GM23248 (cell line): ENCODE measurements at regions not wholly inside any gene's neighbourhood (a gene's known extent, or its start where the extent isn't known, plus 50 kb on each side); places are given as distances from the start of the nearest gene placed in this dataset.
"Not testable (repeated sequence)": the region's sequence is repeated elsewhere in the genome, so short reads cannot be mapped to it uniquely, and the experiment has no call there.

Experiments
- DNase-seq: peaks from one replicate; pipeline ENCODE4 v3.0.0-alpha.2; 2015
- H2AFZ ChIP-seq: fragments of 200-600 bp; sonication (generic); 2 replicates; pipeline ENCODE4 v1.6.1; 2016; ENCODE audit warnings: antibody characterized with exemption
- H3F3A ChIP-seq: fragments of 200-600 bp; sonication (generic); 2 replicates; pipeline ENCODE4 v1.6.1; 2016; ENCODE audit warnings: mild to moderate bottlenecking, antibody characterized with exemption, mixed run types; ENCODE audit not compliant: insufficient read depth
- H3K27ac ChIP-seq: fragments of 200-600 bp; sonication (generic); 2 replicates; pipeline ENCODE4 v1.5.1; 2016; ENCODE audit warnings: mild to moderate bottlenecking
- H3K27me3 ChIP-seq: fragments of 200-600 bp; sonication (generic); replicated peaks from 2 replicates; pipeline ENCODE4 v1.6.1; 2016; ENCODE audit warnings: mild to moderate bottlenecking; ENCODE audit not compliant: insufficient read depth
- H3K36me3 ChIP-seq: fragments of 200-600 bp; sonication (generic); 2 replicates; pipeline ENCODE4 v1.6.1; 2016; ENCODE audit warnings: low read depth, mild to moderate bottlenecking
- H3K4me1 ChIP-seq: fragments of 200-600 bp; sonication (generic); 2 replicates; pipeline ENCODE4 v1.6.1; 2016; ENCODE audit warnings: mild to moderate bottlenecking; ENCODE audit not compliant: insufficient read depth
- H3K4me2 ChIP-seq: fragments of 200-600 bp; sonication (generic); one replicate; pipeline ENCODE4 v1.6.1; 2016; ENCODE audit warnings: mild to moderate bottlenecking; ENCODE audit not compliant: unreplicated experiment
- H3K4me3 ChIP-seq: fragments of 200-600 bp; sonication (generic); 2 replicates; pipeline ENCODE4 v1.5.1; 2016; ENCODE audit warnings: mild to moderate bottlenecking
- H3K79me2 ChIP-seq: fragments of 200-600 bp; sonication (generic); 2 replicates; pipeline ENCODE4 v1.6.1; 2016; ENCODE audit warnings: mild to moderate bottlenecking; ENCODE audit not compliant: insufficient read depth
- H3K9ac ChIP-seq: fragments of 200-600 bp; sonication (generic); 2 replicates; pipeline ENCODE4 v1.6.1; 2016; ENCODE audit warnings: mild to moderate bottlenecking
- H3K9me2 ChIP-seq: fragments of 200-600 bp; sonication (generic); 2 replicates; pipeline ENCODE4 v1.6.1; 2016; ENCODE audit warnings: mixed run types, mild to moderate bottlenecking, moderate library complexity; ENCODE audit not compliant: insufficient read depth
- H3K9me3 ChIP-seq: fragments of 200-600 bp; sonication (generic); one replicate; pipeline ENCODE4 v1.6.1; 2017; ENCODE audit warnings: low read depth
- H4K20me1 ChIP-seq: fragments of 200-600 bp; sonication (generic); 2 replicates; pipeline ENCODE4 v1.6.0; 2016; ENCODE audit not compliant: insufficient read depth
- EZH2 ChIP-seq: fragments of 200-600 bp; sonication (generic); IDR thresholded peaks from 2 replicates; pipeline ENCODE4 v1.6.1; 2018; ENCODE audit warnings: antibody characterized with exemption, mild to moderate bottlenecking; ENCODE audit not compliant: insufficient read depth, poor library complexity, severe bottlenecking
- EZH2phosphoT487 ChIP-seq: fragments of 200-600 bp; sonication (generic); IDR thresholded peaks from 2 replicates; pipeline ENCODE4 v1.6.1; 2018; ENCODE audit warnings: antibody characterized with exemption, moderate library complexity, mild to moderate bottlenecking, low read depth; ENCODE audit not compliant: insufficient read depth
- WGBS, 2 experiments: methylation state at CpG; one replicate each; pipeline ENCODE4 v1.1.6; 2015 to 2017; ENCODE audit warnings: low lambda C conversion rate in 2 of 2, low coverage in 1 of 2; ENCODE audit errors: missing lambda C conversion rate in 2 of 2; 5-methylcytosine and 5-hydroxymethylcytosine counted together
- in situ Hi-C: fragments of 300-500 bp; cut with MboI; formaldehyde crosslinking; loops from 2 replicates; pipeline ENCODE4 v1.15.0; 2020

DNA sequence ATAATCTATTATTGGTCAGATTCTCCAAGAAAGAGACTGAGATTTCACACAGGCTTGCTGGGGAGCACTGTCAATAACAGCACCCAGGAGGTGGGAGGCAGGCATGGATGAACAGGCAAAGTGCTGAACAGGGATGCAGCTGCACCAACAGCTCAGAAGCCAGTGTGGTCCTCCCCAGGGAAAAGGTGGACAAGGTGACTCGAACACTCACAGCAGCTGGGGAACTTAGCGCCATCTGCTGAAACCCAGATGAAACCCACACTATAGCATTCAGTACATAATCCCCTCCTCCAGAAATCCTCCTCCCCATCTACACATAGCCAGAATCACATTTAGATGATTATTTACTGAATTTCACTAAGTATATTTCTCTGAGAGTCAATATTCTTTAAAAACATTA lies 255.2 kb upstream of the WSB1 start:
- Histone ChIP-seq H4K20me1 (no peaks in the 10 kb centered on the region), H3K79me2 (no peaks in the 10 kb centered on the region), H3K9me2 (no peaks in the 10 kb centered on the region), H2AFZ (no peak overlapping the region), H3K9me3 (no peaks in the 10 kb centered on the region), H3K4me1 (no peaks in the 10 kb centered on the region), H3K4me2 (no peak overlapping the region), H3K36me3 (no peaks in the 10 kb centered on the region), H3F3A (no peaks in the 10 kb centered on the region), H3K27ac (no peak overlapping the region), H3K4me3 (no peak overlapping the region), H3K9ac (no peak overlapping the region), H3K27me3 (no peaks in the 10 kb centered on the region)
- TF ChIP-seq EZH2 (no peak), EZH2phosphoT487 (no peak)
- DNase-seq, result no peak
- 11 to 15% methylated on average over 2 of the region's 2 CpGs for WGBS, 2 experiments
- in situ Hi-C loops, result no loop called here

DNA sequence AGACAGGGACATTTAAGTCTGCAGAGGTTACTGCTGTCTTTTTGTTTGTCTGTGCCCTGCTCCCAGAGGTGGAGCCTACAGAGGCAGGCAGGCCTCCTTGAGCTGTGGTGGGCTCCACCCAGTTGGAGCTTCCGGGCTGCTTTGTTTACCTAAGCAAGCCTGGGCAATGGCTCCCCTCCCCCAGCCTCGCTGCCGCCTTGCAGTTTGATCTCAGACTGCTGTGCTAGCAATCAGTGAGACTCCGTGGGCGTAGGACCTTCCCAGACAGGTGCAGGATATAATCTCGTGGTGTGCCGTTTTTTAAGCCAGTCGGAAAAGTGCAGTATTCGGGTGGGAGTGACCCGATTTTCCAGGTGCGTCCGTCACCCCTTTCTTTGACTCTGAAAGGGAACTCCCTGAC lies 248.9 kb upstream of the WSB1 start:
- H3K27ac ChIP-seq, in situ Hi-C loops, H3K4me3 ChIP-seq, DNase-seq, H3K9ac ChIP-seq, H3K4me2 ChIP-seq, H3K27me3 ChIP-seq, H4K20me1 ChIP-seq, H3K79me2 ChIP-seq, H3K9me2 ChIP-seq, H3F3A ChIP-seq, H3K9me3 ChIP-seq, H3K36me3 ChIP-seq, H2AFZ ChIP-seq, H3K4me1 ChIP-seq: not testable (repeated sequence)
- WGBS, 2 experiments, result 37 to 41% methylated on average over 12 of the region's 12 CpGs

- in situ Hi-C loops, result no loop called here
- H4K20me1 ChIP-seq, result no peaks in the 10 kb centered on the region
- no peak overlapping the region for H3K27ac ChIP-seq
- WGBS, 2 experiments, result 29 to 30% methylated on average over 3 of the region's 3 CpGs
- H3F3A ChIP-seq, result no peaks in the 10 kb centered on the region
- H3K9me3 ChIP-seq, result no peaks in the 10 kb centered on the region
- no peaks in the 10 kb centered on the region for H3K9me2 ChIP-seq
- H3K4me2 ChIP-seq, result no peak overlapping the region
- DNase-seq, result no peak
- H3K4me3 ChIP-seq, result no peak overlapping the region
- H3K36me3 ChIP-seq, result no peaks in the 10 kb centered on the region
- H3K4me1 ChIP-seq, result no peaks in the 10 kb centered on the region
- TF ChIP-seq EZH2phosphoT487, result no peak
- no peak for TF ChIP-seq EZH2
- H3K79me2 ChIP-seq, result no peaks in the 10 kb centered on the region
- no peaks in the 10 kb centered on the region for H3K27me3 ChIP-seq
- H2AFZ ChIP-seq, result no peak overlapping the region
- no peak overlapping the region for H3K9ac ChIP-seq
Measured at GRCh38 chr17:27049104-27049784, 244.7 kb upstream of the WSB1 start.

GRCh38 chr17:27065588-27065987 lies 228.3 kb upstream of the WSB1 start:
- H3K79me2 ChIP-seq, result no peaks in the 10 kb centered on the region

GRCh38 chr17:27066315-27066714 lies 227.6 kb upstream of the WSB1 start:
- Histone ChIP-seq H2AFZ (no peak overlapping the region), H3K9me3 (no peaks in the 10 kb centered on the region), H3K4me3 (no peak overlapping the region), H4K20me1 (no peaks in the 10 kb centered on the region), H3K4me2 (no peak overlapping the region), H3K36me3 (no peaks in the 10 kb centered on the region), H3F3A (no peaks in the 10 kb centered on the region), H3K4me1 (no peaks in the 10 kb centered on the region), H3K9ac (no peak overlapping the region), H3K79me2 (no peaks in the 10 kb centered on the region), H3K27me3 (no peaks in the 10 kb centered on the region), H3K27ac (no peak overlapping the region), H3K9me2 (no peaks in the 10 kb centered on the region)
- no peak for DNase-seq
- in situ Hi-C loops, result no loop called here
- TF ChIP-seq EZH2, result no peak
- no peak for TF ChIP-seq EZH2phosphoT487
- 2 to 5% methylated on average over 2 of the region's 2 CpGs for WGBS, 2 experiments

More at GRCh38 chr17:27065588-27065987, 228.3 kb upstream of the WSB1 start:
- no peaks in the 10 kb centered on the region for H4K20me1 ChIP-seq
- no peak overlapping the region for H2AFZ ChIP-seq
- H3K4me2 ChIP-seq, result no peak overlapping the region
- no peaks in the 10 kb centered on the region for H3K36me3 ChIP-seq
- no peak for TF ChIP-seq EZH2
- no peak for TF ChIP-seq EZH2phosphoT487
- H3K9ac ChIP-seq, result no peak overlapping the region
- H3K4me1 ChIP-seq, result no peaks in the 10 kb centered on the region
- no peak overlapping the region for H3K4me3 ChIP-seq
- H3K27ac ChIP-seq, result no peak overlapping the region
- in situ Hi-C loops, result no loop called here
- WGBS, 2 experiments, result 13 to 21% methylated on average over 4 of the region's 4 CpGs
- no peak for DNase-seq
- H3F3A ChIP-seq, result no peaks in the 10 kb centered on the region
- no peaks in the 10 kb centered on the region for H3K9me3 ChIP-seq
- no peaks in the 10 kb centered on the region for H3K9me2 ChIP-seq
- no peaks in the 10 kb centered on the region for H3K27me3 ChIP-seq
